ENCODE measurements at regions not wholly inside any gene's neighbourhood (a gene's known extent, or its start where the extent isn't known, plus 50 kb on each side); places are given as distances from the start of the nearest gene placed in this dataset.
"Not testable (repeated sequence)": the region's sequence is repeated elsewhere in the genome, so short reads cannot be mapped to it uniquely, and the experiment has no call there.

DNA sequence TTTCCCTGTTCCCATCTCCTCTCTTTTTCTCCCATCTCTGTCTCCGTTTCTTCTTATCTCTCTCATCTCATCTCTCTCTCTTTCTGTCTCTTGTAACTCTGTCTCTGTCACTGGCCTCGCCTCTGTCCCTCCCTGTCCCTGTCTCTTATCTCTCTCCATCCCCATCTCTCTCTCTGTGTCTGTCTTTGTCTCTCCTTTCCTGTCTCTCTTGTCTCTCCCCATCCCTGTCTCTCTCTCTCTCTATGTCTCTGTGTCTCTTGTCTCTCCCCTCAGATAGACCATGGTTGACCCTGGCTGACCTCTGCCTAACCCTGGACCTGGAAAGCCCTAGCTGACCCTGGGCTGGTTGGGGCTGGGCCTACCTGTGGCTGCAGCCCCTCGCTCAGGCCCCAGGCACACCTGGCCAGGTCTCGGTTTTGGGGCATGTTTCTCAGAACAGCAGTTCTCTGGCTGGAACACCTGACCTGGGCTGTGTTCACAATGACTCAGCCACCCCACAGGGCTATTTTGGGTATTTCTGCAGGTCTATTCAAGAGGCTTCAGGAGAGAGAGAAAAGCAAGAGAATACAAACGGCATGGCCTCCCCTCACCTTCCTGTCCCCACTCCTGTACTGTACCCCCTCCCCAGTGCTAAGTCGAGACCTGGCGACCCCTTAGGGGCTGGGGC lies 174.4 kb downstream of the TMEM121 start:
- no peak for DNase-seq

DNA sequence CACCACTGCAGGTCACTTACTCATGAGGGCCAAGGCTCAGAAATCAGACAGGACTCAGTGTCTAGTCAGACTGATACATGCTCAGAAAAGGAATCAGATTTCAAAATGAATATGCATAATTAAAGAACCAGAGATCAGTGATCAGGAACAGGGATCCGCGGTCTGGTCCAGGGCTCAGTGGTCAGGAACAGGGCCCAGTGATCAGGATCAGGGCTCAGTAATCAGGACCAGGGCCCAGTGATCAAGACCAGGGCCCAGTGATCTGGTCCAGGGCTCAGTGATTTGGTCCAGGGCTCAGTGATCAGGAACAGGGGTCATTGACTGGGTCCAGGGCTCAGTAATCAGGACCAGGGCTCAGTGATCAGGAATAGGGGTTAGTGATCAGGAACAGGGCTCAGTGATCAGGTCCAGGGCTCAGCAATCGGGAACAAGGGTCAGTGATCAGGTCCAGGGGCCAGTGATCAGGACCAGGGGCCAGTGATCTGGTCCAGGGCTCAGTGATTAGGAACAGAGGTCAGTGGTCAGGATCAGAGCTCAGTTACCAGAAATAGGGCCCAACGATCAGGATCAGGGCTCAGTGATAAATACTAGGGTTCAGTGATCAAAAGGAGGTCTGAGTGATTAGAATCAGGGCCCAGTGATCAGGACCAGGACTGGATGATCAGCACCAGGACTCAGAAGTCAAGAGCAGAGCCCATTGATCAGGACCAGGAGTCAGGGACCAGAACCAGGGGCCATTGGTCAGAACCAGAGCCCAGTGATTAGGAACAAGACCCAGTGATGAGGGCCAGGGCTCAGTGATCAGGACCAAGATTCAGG lies 175.3 kb downstream of the TMEM121 start:
- DNase-seq: no peak

DNA sequence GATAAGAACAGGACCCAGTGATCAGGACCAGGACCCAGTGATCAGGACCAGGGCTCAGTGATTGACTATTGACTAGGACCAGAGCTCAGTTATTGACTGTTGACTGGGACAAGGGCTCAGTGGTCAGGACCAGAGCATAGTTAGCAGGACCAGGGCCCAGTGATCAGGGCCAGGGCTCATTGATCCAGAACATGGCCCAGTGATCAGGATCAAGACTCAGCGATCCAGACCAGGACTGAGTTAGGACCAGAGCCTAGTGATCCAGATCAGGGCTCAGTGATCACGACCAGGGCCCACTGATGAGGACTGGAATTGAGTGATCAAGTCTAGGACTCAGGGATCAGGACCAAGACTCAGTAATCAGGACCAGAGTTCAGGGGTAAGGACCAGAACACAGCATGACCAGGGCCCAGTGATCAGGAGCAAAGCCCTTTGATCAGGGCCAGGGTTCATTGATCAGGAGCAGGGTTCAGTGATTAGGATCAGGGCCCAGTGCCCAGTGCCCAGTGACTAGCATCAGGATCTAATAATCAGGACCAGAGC lies 176.0 kb downstream of the TMEM121 start:
- no peak for DNase-seq

DNA sequence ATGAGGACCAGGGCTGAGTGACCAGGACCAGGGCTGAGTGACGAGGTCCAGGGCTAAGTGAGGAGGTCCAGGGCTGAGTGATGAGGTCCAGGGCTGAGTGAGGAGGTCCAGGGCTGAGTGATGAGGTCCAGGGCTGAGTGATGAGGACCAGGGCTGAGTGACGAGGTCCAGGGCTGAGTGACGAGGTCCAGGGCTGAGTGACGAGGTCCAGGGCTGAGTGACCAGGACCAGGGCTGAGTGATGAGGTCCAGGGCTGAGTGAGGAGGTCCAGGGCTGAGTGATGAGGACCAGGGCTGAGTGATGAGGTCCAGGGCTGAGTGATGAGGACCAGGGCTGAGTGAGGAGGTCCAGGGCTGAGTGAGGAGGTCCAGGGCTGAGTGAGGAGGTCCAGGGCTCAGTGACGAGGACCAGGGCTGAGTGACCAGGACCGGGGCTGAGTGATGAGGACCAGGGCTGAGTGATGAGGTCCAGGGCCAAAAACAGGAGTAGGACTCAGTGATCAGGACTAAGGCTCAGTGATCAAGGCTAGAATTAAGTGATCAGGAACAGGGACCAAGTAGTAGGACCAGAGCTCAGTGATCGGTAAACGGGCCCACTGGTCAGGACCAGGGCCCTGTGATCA lies 176.8 kb downstream of the TMEM121 start:
- DNase-seq: not testable (repeated sequence)

DNA sequence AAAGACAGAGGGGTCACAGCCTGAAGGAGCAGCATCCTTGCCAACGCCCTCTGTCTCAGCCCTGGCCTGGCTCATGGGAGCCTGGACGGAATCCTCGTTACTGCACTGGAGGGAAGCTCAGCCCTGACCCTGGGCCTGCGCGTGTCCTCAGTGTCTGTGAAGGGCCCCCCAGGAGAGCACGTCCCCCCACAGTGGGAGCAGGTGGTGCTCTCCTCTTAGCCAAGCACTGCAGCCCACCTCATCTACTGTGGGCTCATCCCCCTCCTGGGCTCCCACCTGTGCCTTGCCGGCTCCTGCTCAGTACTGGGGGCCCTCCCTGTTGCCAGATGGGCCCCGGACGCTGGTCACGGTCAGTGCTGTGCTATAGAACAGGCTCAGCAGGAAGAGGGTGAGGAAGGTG lies 177.7 kb downstream of the TMEM121 start:
- not testable (repeated sequence) for DNase-seq

DNA sequence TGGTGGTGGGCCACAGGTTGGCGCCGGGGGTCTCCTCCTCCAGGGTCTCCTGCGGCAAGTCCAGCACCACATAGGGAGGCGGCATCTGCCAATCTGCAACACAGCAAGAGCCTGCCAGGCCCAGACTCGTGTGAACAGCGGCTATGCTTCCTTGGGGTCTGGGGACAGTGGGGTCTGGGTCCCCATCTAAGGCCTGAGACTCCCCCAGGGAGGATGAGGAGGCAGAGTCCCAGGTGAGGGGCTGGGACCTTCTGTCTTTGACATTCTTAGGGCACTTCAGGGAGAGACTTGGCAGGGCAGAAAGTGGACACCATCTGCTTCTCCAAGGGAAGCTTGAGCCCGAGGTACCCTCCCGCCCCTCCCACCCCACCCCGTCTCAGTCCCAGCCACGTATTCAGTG lies 178.1 kb downstream of the TMEM121 start:
- DNase-seq: not testable (repeated sequence)

DNA sequence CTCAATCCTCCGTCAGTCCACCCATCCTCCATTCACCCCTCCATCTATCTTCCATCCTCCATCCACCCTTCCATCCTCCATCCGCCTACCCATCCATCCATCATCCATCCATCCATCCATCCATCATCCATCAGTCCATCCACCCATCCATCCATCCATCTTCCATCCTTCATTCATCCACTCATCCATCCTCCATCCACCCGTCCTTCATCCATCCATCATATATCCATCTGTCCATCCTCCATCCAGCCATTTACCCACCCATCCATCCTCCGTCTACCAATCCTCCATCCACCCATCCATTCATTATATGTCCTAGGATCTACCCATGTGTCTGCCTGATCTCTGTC lies 179.1 kb downstream of the TMEM121 start:
- not testable (repeated sequence) for DNase-seq

DNA sequence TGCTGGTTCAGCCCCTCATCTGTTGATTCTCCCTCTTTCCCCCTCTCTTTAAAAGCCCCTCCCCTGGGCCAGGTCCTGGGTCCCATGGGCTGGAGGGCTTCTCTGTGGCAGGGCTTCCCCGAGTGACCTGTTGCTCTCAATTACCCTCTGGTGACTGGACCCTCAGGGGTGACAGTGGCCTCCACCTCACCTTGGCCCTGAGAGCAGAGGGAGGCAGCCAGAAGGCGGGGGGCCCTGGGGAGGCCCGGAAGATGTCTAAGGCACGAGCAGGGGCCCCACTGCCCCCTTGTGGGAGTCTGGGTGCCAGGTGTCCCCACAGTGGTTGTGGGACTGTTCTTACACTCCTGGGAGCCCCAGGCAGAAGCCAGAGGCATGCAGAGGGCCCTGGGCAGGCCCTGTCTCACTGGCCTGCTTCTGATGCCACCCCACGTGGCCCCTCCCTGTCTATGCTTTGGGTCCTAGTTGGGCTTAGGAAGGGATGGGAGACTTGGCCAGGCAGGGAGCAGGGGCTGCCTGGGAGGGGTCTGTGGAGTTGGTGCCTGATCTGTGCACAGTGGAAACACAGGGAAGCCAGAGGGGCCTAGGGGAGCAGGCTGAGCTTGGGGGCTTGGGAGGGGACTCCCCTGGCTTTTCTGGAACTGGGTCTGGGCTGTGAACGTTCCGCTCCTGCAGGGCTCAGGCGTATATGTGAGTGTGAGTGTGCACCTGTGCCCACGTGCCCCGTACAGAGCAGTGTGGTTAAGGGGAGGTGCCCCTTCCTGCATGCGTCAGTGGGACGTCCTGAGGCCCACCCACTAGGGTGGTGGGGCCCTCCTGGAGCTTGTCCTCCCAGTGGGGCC lies 179.7 kb downstream of the TMEM121 start:
- not testable (repeated sequence) for DNase-seq

DNA sequence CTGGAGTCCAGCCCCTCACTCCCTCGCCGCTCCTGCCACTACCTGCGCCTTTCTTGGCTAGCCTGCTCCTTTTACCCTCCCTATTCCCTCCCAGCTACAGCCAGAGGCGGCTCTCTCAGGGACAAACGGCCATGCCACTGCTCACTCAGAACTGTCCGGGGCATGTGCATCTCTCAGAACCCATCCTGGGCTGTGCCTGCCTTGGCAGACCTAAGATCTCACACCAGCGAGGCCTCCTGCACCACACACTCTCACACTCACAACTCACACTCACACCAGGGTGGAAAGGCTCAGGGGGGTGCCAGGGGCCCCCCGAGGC lies 180.3 kb downstream of the TMEM121 start:
- DNase-seq: not testable (repeated sequence)

DNA sequence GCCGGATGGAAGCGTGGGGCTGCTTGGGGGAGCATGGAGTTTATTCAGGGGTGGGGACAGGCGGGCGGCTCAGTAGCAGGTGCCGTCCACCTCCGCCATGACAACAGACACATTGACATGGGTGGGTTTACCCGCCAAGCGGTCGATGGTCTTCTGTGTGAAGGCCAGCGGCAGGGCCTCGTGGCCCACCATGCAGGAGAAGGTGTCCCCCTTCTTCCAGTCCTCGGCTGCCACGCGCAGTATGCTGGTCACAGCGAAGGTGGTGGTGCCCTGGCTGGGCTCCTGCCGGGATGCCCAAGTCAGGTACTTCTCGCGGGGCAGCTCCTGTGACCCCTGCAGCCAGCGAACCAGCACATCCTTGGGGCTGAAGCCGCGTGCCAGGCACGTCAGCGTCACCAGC lies 180.7 kb downstream of the TMEM121 start:
- not testable (repeated sequence) for DNase-seq

DNA sequence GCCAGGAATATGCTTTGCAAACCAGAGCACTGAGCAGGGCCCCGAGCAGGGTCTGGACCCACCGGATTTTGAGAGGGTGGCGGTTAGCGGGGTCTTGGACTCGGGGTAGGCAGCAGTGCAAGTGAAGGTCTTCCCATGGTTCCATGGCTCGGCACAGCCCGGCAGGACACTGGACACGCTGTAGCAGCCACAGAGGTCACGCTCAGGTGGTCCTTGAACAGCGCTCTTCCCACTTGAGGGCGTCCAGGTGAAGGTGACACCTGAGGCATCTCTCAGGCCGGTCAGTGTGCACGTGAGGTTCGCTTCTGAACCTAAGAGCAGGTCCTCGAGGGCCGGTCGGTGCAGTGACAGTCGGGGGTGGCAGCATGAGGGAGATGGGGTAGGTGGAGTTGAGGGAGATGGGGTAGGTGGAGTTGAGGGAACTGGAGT lies 181.4 kb downstream of the TMEM121 start:
- DNase-seq: not testable (repeated sequence)

DNA sequence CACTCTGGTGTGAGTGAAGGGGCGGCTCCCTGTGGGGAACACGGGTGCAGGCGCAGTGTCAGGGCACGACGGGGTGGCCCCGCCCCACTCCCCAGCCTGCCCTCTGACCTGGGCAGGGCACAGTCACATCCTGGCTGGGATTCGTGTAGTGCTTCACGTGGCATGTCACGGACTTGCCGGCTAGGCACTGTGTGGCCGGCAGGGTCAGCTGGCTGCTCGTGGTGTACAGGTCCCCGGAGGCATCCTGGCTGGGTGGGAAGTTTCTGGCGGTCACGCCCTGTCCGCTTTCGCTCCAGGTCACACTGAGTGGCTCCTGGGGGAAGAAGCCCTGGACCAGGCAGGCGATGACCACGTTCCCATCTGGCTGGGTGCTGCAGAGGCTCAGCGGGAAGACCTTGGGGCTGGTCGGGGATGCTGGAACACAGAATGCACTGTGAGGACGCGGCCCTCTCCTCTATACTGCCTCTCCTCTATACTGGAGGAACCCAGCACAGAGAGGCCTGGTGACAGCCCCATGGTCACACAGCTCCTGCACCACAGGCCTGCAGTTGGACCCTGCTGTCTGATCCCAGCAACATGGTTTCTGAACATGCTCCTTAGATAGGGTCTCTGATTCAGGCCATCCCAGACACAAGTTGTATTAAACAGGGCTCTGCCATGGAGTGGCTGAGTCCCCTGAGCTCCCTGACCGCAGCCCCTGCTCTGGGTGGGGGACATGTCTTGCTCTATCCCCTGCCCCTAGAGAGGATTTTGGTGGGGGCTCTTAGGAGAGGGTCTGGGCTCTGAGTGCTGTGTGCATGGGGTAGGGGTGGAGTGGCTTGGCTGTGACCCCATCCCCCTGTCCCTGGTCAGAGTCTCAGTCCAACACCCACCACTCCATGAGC lies 182.1 kb downstream of the TMEM121 start:
- DNase-seq: not testable (repeated sequence)

DNA sequence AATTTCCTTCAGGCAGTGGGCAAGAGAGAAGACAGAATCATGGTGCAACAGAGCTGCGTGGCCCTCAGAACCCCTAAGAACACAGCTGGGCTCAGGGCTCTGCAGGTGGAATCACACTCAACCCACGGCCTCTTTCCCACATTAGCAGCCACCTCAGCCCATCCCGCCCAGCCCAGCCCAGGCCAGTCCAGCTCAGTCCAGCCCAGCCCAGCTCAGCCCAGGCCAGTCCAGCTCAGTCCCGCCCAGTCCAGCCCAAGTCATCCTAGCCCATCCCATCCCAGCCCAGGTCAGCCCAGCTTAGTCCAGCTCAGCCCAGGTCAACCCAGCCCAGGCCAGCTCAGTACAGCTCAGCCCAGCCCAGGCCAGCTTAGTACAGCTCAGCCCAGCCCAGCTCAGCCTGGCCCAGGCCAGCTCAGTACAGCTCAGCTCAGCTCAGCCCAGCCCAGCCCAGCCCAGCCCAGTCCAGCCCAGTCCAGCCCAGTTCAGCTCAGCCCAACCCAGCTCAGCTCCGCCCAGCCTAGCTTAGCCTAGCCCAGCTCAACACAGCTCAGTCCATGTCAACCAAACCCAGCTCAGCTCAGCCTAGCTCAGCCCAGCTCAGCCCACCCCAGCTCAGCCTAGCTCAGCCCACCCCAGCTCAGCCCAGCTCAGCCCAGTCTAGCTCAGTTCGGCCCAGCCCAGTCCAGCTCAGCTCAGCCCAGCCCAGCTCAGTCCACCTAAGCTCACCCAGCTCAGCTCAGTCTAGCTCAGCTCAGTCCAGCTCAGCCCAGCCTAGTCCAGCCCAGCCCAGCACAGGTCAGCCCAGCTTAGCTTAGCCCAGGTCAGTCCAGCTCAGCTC lies 183.1 kb downstream of the TMEM121 start:
- no peak for DNase-seq

DNA sequence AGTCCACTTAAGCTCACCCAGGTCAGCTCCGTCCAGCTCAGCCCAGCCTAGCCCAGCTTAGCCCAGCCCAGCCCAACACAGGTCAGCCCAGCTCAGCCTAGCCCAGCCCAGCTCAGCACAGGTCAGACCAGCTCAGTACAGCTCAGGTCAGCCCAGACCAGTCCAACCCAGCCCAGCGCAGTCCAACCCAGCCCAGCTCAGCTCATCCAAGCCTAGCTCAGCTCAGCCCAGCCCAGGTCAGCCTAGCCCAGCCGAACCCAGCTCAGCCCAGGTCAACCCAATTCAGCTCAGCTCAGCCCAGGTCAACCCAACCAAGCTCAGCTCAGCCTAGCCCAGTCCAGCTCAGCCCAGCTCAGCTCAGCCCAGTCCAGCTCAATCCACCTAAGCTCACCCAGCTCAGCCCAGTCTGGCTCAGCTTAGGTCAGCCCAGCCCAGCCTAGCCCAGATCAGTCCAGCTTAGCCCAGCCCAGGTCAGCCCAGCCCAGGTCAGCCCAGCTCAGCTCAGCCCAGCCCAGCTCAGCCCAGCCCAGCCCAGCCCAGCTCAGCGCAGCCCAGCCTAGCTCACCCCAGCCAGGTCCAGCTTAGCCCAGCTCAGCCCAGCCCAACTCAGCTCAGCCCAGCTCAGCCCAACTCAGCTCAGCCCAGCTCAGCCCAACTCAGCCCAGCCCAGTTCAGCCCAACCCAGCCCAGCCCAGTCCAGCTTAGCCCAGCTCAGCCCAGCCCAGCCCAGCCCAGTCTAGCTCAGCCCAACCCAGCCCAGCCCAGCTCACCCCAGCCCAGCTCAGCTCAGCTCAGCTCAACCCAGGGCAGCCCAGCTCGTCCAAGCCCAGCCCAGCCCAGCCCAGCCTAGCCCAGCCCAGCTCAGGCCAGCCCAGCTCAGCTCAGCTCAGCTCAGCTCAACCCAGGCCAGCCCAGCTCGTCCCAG lies 184.0 kb downstream of the TMEM121 start:
- DNase-seq: no peak

DNA sequence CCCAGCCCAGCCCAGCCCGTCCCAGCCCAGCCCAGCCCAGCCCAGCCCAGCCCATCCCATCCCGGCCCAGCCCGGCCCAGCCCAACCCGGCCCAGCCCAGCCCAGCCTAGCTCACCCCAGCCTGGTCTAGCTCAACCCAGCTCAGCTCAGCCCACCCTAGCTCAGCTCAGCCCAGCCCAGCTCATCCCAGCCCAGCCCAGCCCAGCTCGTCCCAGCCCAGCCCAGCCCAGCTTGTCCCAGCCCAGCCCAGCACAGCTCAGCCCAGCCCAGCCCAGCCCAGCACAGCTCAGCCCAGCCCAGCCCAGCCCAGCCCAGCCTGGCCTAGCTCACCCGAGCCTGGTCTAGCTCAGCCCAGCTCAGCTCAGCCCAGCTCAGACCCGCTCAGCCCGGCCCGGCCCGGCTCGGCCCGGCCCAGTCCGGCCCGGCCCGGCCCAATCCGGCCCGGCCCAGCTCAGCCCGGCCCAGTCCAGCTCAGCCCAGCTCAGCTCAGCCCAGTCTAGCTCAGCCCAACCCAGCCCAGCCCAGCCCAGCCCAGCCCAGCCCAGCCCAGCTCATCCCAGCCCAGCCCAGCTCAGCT lies 184.7 kb downstream of the TMEM121 start:
- DNase-seq: no peak

DNA sequence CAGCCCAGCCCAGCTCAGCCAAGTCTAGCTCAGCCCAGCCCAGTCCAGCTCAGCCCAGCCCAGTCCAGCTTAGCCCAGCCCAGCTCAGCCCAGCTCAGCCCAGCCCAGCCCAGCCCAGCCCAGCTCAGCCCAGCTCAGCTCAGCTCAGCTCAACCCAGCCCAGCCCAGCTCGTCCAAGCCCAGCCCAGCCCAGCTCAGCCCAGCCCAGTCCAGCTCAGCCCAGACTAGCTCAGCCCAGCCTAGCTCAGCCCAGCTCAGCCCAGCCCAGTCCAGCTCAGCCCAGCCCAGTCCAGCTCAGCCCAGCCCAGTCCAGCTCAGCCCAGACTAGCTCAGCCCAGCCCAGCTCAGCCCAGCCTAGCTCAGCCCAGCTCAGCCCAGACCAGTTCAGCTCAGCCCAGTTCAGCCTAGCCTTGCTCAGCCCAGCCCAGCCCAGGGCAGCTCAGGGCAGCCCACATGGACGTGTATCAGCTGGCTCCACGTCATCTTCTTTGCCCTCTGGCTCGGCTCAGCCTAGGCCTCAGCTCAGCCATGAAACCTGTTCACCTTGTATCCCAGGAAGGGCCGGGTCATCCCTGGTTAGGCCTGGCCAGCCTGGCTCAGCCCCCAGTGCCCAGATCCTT lies 185.6 kb downstream of the TMEM121 start:
- DNase-seq: no peak

DNA sequence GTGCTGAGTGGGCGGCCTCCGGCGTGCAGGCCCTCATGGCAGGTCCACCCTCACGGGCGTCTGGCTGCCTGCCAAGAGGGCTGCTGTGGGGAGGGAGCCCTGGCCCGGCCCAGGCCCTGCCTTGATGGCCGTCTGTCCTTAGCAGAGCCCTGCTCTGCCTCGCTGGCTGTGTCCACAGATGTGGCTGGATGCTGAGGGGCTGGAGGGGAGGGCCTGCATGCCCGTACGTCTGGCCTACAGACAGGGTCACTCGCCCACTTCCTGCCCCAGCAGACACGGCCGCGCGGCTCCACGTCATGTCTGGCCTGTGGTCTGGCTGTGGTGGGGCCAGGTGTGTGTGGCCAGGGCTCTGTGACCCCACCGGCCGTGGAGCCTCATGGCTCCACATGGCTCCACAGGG lies 186.3 kb downstream of the TMEM121 start:
- not testable (repeated sequence) for DNase-seq

DNA sequence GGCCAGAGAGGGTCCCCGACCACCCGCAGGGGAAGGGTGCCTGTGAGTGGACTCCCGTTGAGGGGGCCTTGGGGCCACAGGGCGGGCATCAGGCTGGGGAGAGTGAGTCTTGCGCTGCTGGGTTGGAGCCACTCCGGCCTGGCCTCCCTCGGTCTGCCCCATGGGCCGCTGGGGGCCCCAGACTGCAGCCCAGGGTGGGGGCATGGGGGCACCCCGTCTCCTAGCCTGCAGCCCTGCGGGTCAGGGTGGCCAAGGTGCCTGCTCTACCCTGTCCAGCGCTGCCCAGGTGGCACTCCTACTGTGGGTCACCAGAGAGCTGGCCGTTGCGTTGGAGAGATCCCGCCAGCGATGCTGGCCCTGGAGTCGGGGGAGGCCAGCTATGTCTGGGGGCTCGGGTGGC lies 186.8 kb downstream of the TMEM121 start:
- not testable (repeated sequence) for DNase-seq

DNA sequence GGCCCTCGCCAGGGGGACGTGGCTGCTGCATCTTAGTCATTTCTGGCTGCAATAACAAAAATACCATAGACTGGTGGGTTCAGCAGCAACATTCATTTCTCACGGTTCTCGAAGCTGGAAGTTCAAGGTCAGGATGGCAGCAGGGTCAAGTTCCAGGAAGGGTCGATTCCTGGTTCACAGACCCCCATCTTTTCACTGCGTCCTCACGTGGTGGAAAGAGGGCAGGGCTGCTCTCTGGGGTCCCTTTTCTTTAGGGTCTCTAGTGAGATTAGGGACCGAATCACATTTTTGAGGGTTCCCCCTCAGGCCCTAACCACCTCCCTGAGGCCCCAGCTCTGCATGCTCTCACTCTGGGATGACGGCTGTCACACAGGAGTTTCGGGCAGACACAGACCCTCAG lies 187.5 kb downstream of the TMEM121 start:
- DNase-seq: not testable (repeated sequence)
